ENCODE measurements at regions not wholly inside any gene's neighbourhood (a gene's known extent, or its start where the extent isn't known, plus 50 kb on each side); places are given as distances from the start of the nearest gene placed in this dataset.
"Not testable (repeated sequence)": the region's sequence is repeated elsewhere in the genome, so short reads cannot be mapped to it uniquely, and the experiment has no call there.

- DNase-seq (ENCODE audit: low spot score), result no peak
Measured at GRCh38 chr3:127417709-127418559, 130.1 kb upstream of the PRR20G start.

GRCh38 chr3:127413871-127414270, 126.0 kb upstream of the PRR20G start:
- no peak for DNase-seq (ENCODE audit: low spot score)

- DNase-seq (ENCODE audit: low spot score), result no peak
Measured at GRCh38 chr3:127413318-127413673, 125.5 kb upstream of the PRR20G start.

GRCh38 chr3:127412578-127413317, 124.9 kb upstream of the PRR20G start:
- DNase-seq (ENCODE audit: low spot score), result no peak

- DNase-seq (ENCODE audit: low spot score), result not testable (repeated sequence)
Measured at GRCh38 chr3:127411875-127412274, 124.0 kb upstream of the PRR20G start.

GRCh38 chr3:127411083-127411727, 123.4 kb upstream of the PRR20G start:
- no peak for DNase-seq (ENCODE audit: low spot score)

- no peak for DNase-seq (ENCODE audit: low spot score)
Measured at GRCh38 chr3:127410678-127411077, 122.8 kb upstream of the PRR20G start.

GRCh38 chr3:127410137-127410488, 122.3 kb upstream of the PRR20G start:
- no peak for DNase-seq (ENCODE audit: low spot score)

GRCh38 chr3:127409421-127410136, 121.7 kb upstream of the PRR20G start:
- no peak for DNase-seq (ENCODE audit: low spot score)

- no peak for DNase-seq (ENCODE audit: low spot score)
Measured at GRCh38 chr3:127408684-127409420, 121.0 kb upstream of the PRR20G start.

- no peak for DNase-seq (ENCODE audit: low spot score)
Measured at GRCh38 chr3:127408022-127408683, 120.3 kb upstream of the PRR20G start.

GRCh38 chr3:127407026-127407939, 119.4 kb upstream of the PRR20G start:
- no peak for DNase-seq (ENCODE audit: low spot score)

- DNase-seq (ENCODE audit: low spot score), result no peak
Measured at GRCh38 chr3:127406309-127407025, 118.6 kb upstream of the PRR20G start.

- no peak for DNase-seq (ENCODE audit: low spot score)
Measured at GRCh38 chr3:127405791-127406190, 117.9 kb upstream of the PRR20G start.

- no peak for DNase-seq (ENCODE audit: low spot score)
Measured at GRCh38 chr3:127405010-127405598, 117.3 kb upstream of the PRR20G start.

GRCh38 chr3:127404221-127405009, 116.6 kb upstream of the PRR20G start:
- no peak for DNase-seq (ENCODE audit: low spot score)

- no peak for DNase-seq (ENCODE audit: low spot score)
Measured at GRCh38 chr3:127403795-127404194, 115.9 kb upstream of the PRR20G start.

- no peak for DNase-seq (ENCODE audit: low spot score)
Measured at GRCh38 chr3:127399154-127399553, 111.3 kb upstream of the PRR20G start.

Measured in GM03348 (cell line).